ENCODE measurements at regions not wholly inside any gene's neighbourhood (a gene's known extent, or its start where the extent isn't known, plus 50 kb on each side); places are given as distances from the start of the nearest gene placed in this dataset.

DNA sequence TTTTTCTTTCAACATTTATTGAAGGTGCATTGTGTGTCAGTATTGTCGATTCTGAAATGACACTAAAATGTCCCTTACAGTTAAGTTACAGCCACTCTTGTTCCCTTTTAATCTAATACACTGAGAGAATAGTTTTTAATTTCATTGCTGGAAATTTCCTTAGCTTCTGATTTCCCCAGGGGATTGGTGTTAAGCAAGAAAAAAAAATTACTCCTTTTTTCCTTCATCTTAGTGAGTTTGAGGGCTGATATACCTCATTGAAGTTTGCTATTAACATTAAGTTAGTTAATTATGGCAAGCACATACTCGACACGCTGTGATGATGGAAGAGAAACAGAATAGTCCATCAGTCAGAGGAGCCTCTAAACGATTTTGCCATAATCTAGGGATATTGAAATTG is 57.0 kb upstream of the EXOC4 start:
- Histone ChIP-seq H3K79me2 (ENCODE audit: insufficient read depth, low read depth, low read length) (no peaks in the 10 kb centered on the region), H3K4me2 (ENCODE audit: low read length) (no peak overlapping the region), H3K9me2 (ENCODE audit: insufficient read depth, low read length) (no peaks in the 10 kb centered on the region), H4K20me1 (ENCODE audit: insufficient read depth, low read length) (no peaks in the 10 kb centered on the region), H3K36me3 (ENCODE audit: insufficient read depth, low read length) (no peaks in the 10 kb centered on the region), H3K4me1 (ENCODE audit: insufficient read depth, low read length, poor library complexity, severe bottlenecking) (no peaks in the 10 kb centered on the region), H3K4me3 (ENCODE audit: low read depth, low read length, poor library complexity, severe bottlenecking) (no peak overlapping the region), H2AFZ (ENCODE audit: low read length) (no peak overlapping the region), H3K27ac (ENCODE audit: low read depth, low read length, poor library complexity, severe bottlenecking) (no peak overlapping the region), H3K9me3 (ENCODE audit: low read length) (0 out of 2 replicates have a peak, but pooled peaks cover 6% of the 10 kb centered on the region)
- ChIA-PET POLR2A (no interaction called here), CTCF (ENCODE audit: unreplicated experiment) (no interaction called here)
- DNase-seq (ENCODE audit: low spot score), result no peak
- intact Hi-C loops (cut with micrococcal nuclease; ENCODE audit: unreplicated experiment), result no loop called here
- BruUV-seq (replicated peaks), result no TSS peak
- TF ChIP-seq, protein P1, sequence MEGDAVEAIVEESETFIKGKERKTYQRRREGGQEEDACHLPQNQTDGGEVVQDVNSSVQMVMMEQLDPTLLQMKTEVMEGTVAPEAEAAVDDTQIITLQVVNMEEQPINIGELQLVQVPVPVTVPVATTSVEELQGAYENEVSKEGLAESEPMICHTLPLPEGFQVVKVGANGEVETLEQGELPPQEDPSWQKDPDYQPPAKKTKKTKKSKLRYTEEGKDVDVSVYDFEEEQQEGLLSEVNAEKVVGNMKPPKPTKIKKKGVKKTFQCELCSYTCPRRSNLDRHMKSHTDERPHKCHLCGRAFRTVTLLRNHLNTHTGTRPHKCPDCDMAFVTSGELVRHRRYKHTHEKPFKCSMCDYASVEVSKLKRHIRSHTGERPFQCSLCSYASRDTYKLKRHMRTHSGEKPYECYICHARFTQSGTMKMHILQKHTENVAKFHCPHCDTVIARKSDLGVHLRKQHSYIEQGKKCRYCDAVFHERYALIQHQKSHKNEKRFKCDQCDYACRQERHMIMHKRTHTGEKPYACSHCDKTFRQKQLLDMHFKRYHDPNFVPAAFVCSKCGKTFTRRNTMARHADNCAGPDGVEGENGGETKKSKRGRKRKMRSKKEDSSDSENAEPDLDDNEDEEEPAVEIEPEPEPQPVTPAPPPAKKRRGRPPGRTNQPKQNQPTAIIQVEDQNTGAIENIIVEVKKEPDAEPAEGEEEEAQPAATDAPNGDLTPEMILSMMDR (conservative IDR thresholded peaks at IDR 0.05; ENCODE audit: low read length), result no peak
- TF ChIP-seq EZH2phosphoT487 (IDR thresholded peaks at IDR 0.05; ENCODE audit: borderline replicate concordance, low read depth, low read length), result no peak

DNA sequence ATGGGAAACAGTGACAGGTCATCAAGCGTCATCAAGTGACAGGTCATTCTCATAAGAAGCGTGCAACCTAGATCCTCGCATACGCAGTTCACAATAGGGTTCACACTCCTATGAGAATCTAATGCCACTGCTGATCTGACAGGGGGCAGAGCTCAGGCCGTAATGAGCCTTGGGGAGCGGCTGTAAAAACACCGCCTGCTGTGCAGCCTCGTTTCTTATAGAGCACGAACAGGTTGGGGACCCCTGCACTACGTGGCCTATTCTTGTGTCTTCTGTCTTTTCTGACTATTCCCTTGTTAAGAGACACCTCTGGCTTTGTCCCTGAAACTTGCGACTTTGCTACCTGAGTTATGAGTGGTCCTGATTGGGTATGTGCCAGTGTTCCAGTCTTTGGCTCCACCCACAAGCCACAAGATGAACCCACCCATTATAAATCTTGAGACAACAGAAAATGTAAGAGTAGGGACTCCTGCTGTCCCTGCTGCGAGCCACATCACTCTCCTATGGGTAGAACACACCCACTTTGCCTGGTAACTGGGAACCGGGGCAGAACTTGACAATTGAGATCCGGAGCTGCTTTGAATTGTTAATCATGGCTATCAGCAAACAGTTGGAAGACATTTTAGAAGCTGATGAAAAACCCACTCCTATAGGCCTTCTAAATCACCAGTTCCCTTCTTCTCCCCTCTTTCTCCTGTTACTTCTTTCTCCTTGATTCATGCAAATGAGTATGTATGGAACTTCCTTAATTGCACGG is 55.8 kb upstream of the EXOC4 start:
- H4K20me1 ChIP-seq (ENCODE audit: insufficient read depth, low read length), result no peaks in the 10 kb centered on the region
- no peak overlapping the region for H3K27ac ChIP-seq (ENCODE audit: low read depth, low read length, poor library complexity, severe bottlenecking)
- no peak for DNase-seq (ENCODE audit: low spot score)
- 0 out of 2 replicates have a peak, but pooled peaks cover 6% of the 10 kb centered on the region for H3K9me3 ChIP-seq (ENCODE audit: low read length)
- POLR2A ChIA-PET, result interaction anchor here (0.6 kb wide), 1 partner anchor 929 kb away, joined by 3 read pairs; no protein-coding TSS in a partner anchor
- no peaks in the 10 kb centered on the region for H3K4me1 ChIP-seq (ENCODE audit: insufficient read depth, low read length, poor library complexity, severe bottlenecking)
- intact Hi-C loops (cut with micrococcal nuclease; ENCODE audit: unreplicated experiment), result no loop called here
- H3K4me3 ChIP-seq (ENCODE audit: low read depth, low read length, poor library complexity, severe bottlenecking), result no peak overlapping the region
- no peaks in the 10 kb centered on the region for H3K9me2 ChIP-seq (ENCODE audit: insufficient read depth, low read length)
- no TSS peak for BruUV-seq (replicated peaks)
- no peaks in the 10 kb centered on the region for H3K79me2 ChIP-seq (ENCODE audit: insufficient read depth, low read depth, low read length)
- no peaks in the 10 kb centered on the region for H3K36me3 ChIP-seq (ENCODE audit: insufficient read depth, low read length)
- CTCF ChIA-PET (ENCODE audit: unreplicated experiment), result no interaction called here
- no peak for TF ChIP-seq EZH2phosphoT487 (IDR thresholded peaks at IDR 0.05; ENCODE audit: borderline replicate concordance, low read depth, low read length)
- TF ChIP-seq, protein P1 (conservative IDR thresholded peaks at IDR 0.05; ENCODE audit: low read length), result no peak
- no peak overlapping the region for H3K4me2 ChIP-seq (ENCODE audit: low read length)
- no peak overlapping the region for H2AFZ ChIP-seq (ENCODE audit: low read length)

DNA sequence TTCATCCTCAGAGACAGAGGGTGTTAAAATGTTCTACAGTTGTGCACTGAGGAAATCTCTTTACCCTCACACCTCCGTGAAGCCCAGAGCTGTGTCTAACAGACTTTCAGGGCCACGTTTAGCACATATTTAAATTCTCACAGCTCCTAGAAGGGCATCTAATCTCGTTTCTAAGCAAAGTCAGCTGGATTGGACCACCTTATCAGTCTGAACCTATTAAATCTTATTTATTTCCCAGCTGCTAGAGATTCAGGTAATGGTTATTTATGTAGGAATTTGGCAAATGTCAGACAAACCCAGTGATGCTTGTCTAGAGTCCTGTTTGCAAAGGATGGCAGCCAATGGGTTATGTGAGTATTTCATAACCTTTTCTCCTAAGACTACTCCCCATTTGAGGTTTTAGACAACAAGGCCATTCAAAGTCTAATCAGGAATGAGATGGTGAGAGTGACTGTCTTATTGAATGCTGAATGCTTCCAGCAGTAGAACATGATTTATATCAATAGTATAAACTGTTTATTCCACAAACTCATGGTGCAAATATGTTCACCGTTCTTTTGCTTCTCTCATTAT is 54.8 kb upstream of the EXOC4 start:
- H3K27ac ChIP-seq (ENCODE audit: low read depth, low read length, poor library complexity, severe bottlenecking), result no peak overlapping the region
- no peak for DNase-seq (ENCODE audit: low spot score)
- H3K4me1 ChIP-seq (ENCODE audit: insufficient read depth, low read length, poor library complexity, severe bottlenecking), result no peaks in the 10 kb centered on the region
- H3K4me3 ChIP-seq (ENCODE audit: low read depth, low read length, poor library complexity, severe bottlenecking), result no peak overlapping the region
- H2AFZ ChIP-seq (ENCODE audit: low read length), result no peak overlapping the region
- ChIA-PET CTCF (ENCODE audit: unreplicated experiment) (no interaction called here), POLR2A (interaction anchor here (0.8 kb wide), 1 partner anchor 27 kb away, joined by 3 read pairs; no protein-coding TSS in a partner anchor)
- no peaks in the 10 kb centered on the region for H3K79me2 ChIP-seq (ENCODE audit: insufficient read depth, low read depth, low read length)
- H3K36me3 ChIP-seq (ENCODE audit: insufficient read depth, low read length), result no peaks in the 10 kb centered on the region
- no peak overlapping the region for H3K4me2 ChIP-seq (ENCODE audit: low read length)
- no peaks in the 10 kb centered on the region for H3K9me2 ChIP-seq (ENCODE audit: insufficient read depth, low read length)
- TF ChIP-seq, protein P1 (conservative IDR thresholded peaks at IDR 0.05; ENCODE audit: low read length), result no peak
- no peak for TF ChIP-seq EZH2phosphoT487 (IDR thresholded peaks at IDR 0.05; ENCODE audit: borderline replicate concordance, low read depth, low read length)
- BruUV-seq (replicated peaks), result no TSS peak
- H3K9me3 ChIP-seq (ENCODE audit: low read length), result 0 out of 2 replicates have a peak, but pooled peaks cover 5% of the 10 kb centered on the region
- H4K20me1 ChIP-seq (ENCODE audit: insufficient read depth, low read length), result no peaks in the 10 kb centered on the region
- intact Hi-C loops (cut with micrococcal nuclease; ENCODE audit: unreplicated experiment), result no loop called here

Data from OCI-LY7 (cell line).